SU-DHL-6 (cell line): ENCODE measurements at regions not wholly inside any gene's neighbourhood (a gene's known extent, or its start where the extent isn't known, plus 50 kb on each side); places are given as distances from the start of the nearest gene placed in this dataset.

Experiments used
- CTCF ChIP-seq: fragments of 200-600 bp; sonication (generic); IDR thresholded peaks from one replicate; pipeline ENCODE4 v1.5.1; 2017; ENCODE audit warnings: antibody characterized with exemption, mild to moderate bottlenecking, low read length, moderate library complexity; ENCODE audit not compliant: insufficient read depth, poor library complexity, severe bottlenecking
- EZH2phosphoT487 ChIP-seq: fragments of 200-600 bp; sonication (generic), shearing (Covaris generic); conservative IDR thresholded peaks from 2 replicates; pipeline ENCODE4 v1.6.1; 2018; ENCODE audit warnings: mild to moderate bottlenecking, antibody characterized with exemption, low read length, moderate library complexity, mixed read lengths

- TF ChIP-seq CTCF (no peak), EZH2phosphoT487 (no peak)
Observed at GRCh38 chr10:28922127-28922526, 244.8 kb downstream of the BAMBI start.
